H9 (cell line): ENCODE measurements at regions not wholly inside any gene's neighbourhood (a gene's known extent, or its start where the extent isn't known, plus 50 kb on each side); places are given as distances from the start of the nearest gene placed in this dataset.

Experiments
- DNase-seq: peaks from one replicate; pipeline ENCODE4 v3.0.0-alpha.2; 2017
- H2AFZ ChIP-seq: one replicate; pipeline ENCODE4 v1.6.1; 2013; ENCODE audit warnings: mild to moderate bottlenecking, low read length, control low read depth, moderate library complexity
- H2AK5ac ChIP-seq: 2 replicates; pipeline ENCODE4 v1.6.1; 2013; ENCODE audit warnings: low read length, control low read depth, mixed read lengths; ENCODE audit not compliant: insufficient read length
- H2BK120ac ChIP-seq: one replicate; pipeline ENCODE4 v1.6.1; 2013; ENCODE audit warnings: low read depth, mild to moderate bottlenecking, low read length, control low read depth, inconsistent platforms; ENCODE audit not compliant: poor library complexity, severe bottlenecking
- H2BK12ac ChIP-seq: 2 replicates; pipeline ENCODE4 v1.6.1; 2013; ENCODE audit warnings: low read length, control low read depth, mixed read lengths, low read depth; ENCODE audit not compliant: insufficient read length
- H2BK15ac ChIP-seq: 2 replicates; pipeline ENCODE4 v1.6.1; 2013; ENCODE audit warnings: low read depth, low read length, control low read depth
- H2BK20ac ChIP-seq: one replicate; pipeline ENCODE4 v1.6.1; 2013; ENCODE audit warnings: low read depth, mild to moderate bottlenecking, low read length, control low read depth, inconsistent platforms; ENCODE audit not compliant: poor library complexity, severe bottlenecking
- H2BK5ac ChIP-seq: 2 replicates; pipeline ENCODE4 v1.6.1; 2013; ENCODE audit warnings: low read length, control low read depth, mixed read lengths; ENCODE audit not compliant: insufficient read length
- H3K14ac ChIP-seq: 2 replicates; pipeline ENCODE4 v1.6.1; 2013; ENCODE audit warnings: low read length, control low read depth; ENCODE audit not compliant: insufficient read depth
- H3K18ac ChIP-seq: 2 replicates; pipeline ENCODE4 v1.6.1; 2013; ENCODE audit warnings: low read depth, mild to moderate bottlenecking, mixed read lengths, low read length, control low read depth; ENCODE audit not compliant: insufficient read length
- H3K23ac ChIP-seq: 2 replicates; pipeline ENCODE4 v1.6.1; 2013; ENCODE audit warnings: low read length, control low read depth, mixed read lengths, low read depth; ENCODE audit not compliant: insufficient read length
- H3K23me2 ChIP-seq: 2 replicates; pipeline ENCODE4 v1.6.1; 2013; ENCODE audit warnings: low read depth, mild to moderate bottlenecking, mixed read lengths, low read length, control low read depth; ENCODE audit not compliant: insufficient read length, poor library complexity, severe bottlenecking
- H3K27ac ChIP-seq: 2 replicates; pipeline ENCODE4 v1.5.1; 2013; ENCODE audit warnings: low read length, control low read depth, mixed read lengths, low read depth; ENCODE audit not compliant: insufficient read length
- H3K27me3 ChIP-seq: 2 replicates; pipeline ENCODE4 v1.6.1; 2013; ENCODE audit warnings: low read length, control low read depth, inconsistent platforms; ENCODE audit not compliant: insufficient read depth
- H3K4ac ChIP-seq: 2 replicates; pipeline ENCODE4 v1.6.1; 2013; ENCODE audit warnings: low read depth, mild to moderate bottlenecking, control low read depth, inconsistent platforms, low read length, moderate library complexity
- H3K4me1 ChIP-seq: 2 replicates; pipeline ENCODE4 v1.6.1; 2013; ENCODE audit warnings: low read length, control low read depth, inconsistent platforms; ENCODE audit not compliant: insufficient read depth
- H3K4me2 ChIP-seq: 2 replicates; pipeline ENCODE4 v1.6.1; 2013; ENCODE audit warnings: low read length, control low read depth, mixed read lengths; ENCODE audit not compliant: insufficient read length, insufficient read depth
- H3K56ac ChIP-seq: 2 replicates; pipeline ENCODE4 v1.6.1; 2013; ENCODE audit warnings: low read depth, mild to moderate bottlenecking, mixed read lengths, low read length, control low read depth; ENCODE audit not compliant: insufficient read length
- H3K79me1 ChIP-seq: 2 replicates; pipeline ENCODE4 v1.6.1; 2013; ENCODE audit warnings: low read depth, mild to moderate bottlenecking, moderate library complexity, low read length, control low read depth, inconsistent platforms; ENCODE audit not compliant: insufficient read depth, poor library complexity, severe bottlenecking
- H3K79me2 ChIP-seq: 2 replicates; pipeline ENCODE4 v1.6.1; 2013; ENCODE audit warnings: low read length, control low read depth, inconsistent platforms; ENCODE audit not compliant: insufficient read depth
- H3K9ac ChIP-seq: 2 replicates; pipeline ENCODE4 v1.6.1; 2013; ENCODE audit warnings: low read length, control low read depth, mixed read lengths; ENCODE audit not compliant: insufficient read length; ENCODE audit errors: extremely low read depth
- H3K9me3 ChIP-seq: one replicate; pipeline ENCODE4 v1.6.1; 2013; ENCODE audit warnings: low read depth, low read length, inconsistent platforms; ENCODE audit not compliant: control insufficient read depth
- H3T11ph ChIP-seq: one replicate; pipeline ENCODE4 v1.6.1; 2013; ENCODE audit warnings: mild to moderate bottlenecking, low read length, control low read depth, inconsistent platforms
- H4K20me1 ChIP-seq: one replicate; pipeline ENCODE4 v1.6.1; 2013; ENCODE audit not compliant: control insufficient read depth, insufficient read length, insufficient read depth
- H4K5ac ChIP-seq: 2 replicates; pipeline ENCODE4 v1.6.1; 2013; ENCODE audit warnings: low read depth, mild to moderate bottlenecking, mixed read lengths, low read length, control low read depth; ENCODE audit not compliant: insufficient read length
- H4K8ac ChIP-seq: replicated peaks from 2 replicates; pipeline ENCODE4 v1.6.1; 2013; ENCODE audit warnings: low read length, control low read depth, mixed read lengths, low read depth; ENCODE audit not compliant: insufficient read length
- H4K91ac ChIP-seq: 2 replicates; pipeline ENCODE4 v1.6.1; 2013; ENCODE audit warnings: low read depth, mild to moderate bottlenecking, moderate library complexity, mixed read lengths, low read length, control low read depth; ENCODE audit not compliant: insufficient read length
- H3K27ac Mint-ChIP-seq, 3 experiments: 2 replicates in 2 of 3; 3 replicates in 1 of 3; pipeline ENCODE4 v1.8.0; 2020 to 2021; ENCODE audit warnings: mixed read lengths in 3 of 3, mild to moderate bottlenecking in 1 of 3, moderate library complexity in 1 of 3
- H3K27me3 Mint-ChIP-seq: 2 replicates; pipeline ENCODE4 v1.8.0; 2021; ENCODE audit warnings: low read depth, mild to moderate bottlenecking, moderate library complexity, mixed read lengths
- H3K36me3 Mint-ChIP-seq, 3 experiments: 2 replicates in 2 of 3; 3 replicates in 1 of 3; pipeline ENCODE4 v1.8.0; 2020 to 2021; ENCODE audit warnings: low read depth in 3 of 3, mixed read lengths in 3 of 3; ENCODE audit not compliant: insufficient read depth in 1 of 3
- H3K4me1 Mint-ChIP-seq, 2 experiments: 2 replicates each; pipeline ENCODE4 v1.8.0; 2020; ENCODE audit warnings: mixed read lengths in 2 of 2
- H3K4me3 Mint-ChIP-seq, 2 experiments: 2 replicates in 1 of 2; 3 replicates in 1 of 2; pipeline ENCODE4 v1.8.0; 2020 to 2021; ENCODE audit warnings: mild to moderate bottlenecking in 2 of 2, mixed read lengths in 2 of 2, moderate library complexity in 1 of 2
- H3K9me3 Mint-ChIP-seq, 2 experiments: 2 replicates in 1 of 2; 3 replicates in 1 of 2; pipeline ENCODE4 v1.8.0; 2020; ENCODE audit warnings: mild to moderate bottlenecking in 2 of 2, mixed read lengths in 2 of 2, moderate library complexity in 1 of 2
- WGBS: extraction: QIAGEN DNeasy Blood & Tissue Kit; methylation state at CpG from one replicate; pipeline ENCODE4 v1.1.7; 2013; ENCODE audit warnings: missing lambda C conversion rate, low lambda C conversion rate, mixed read lengths; ENCODE audit not compliant: insufficient read length; ENCODE audit errors: extremely low coverage; 5-methylcytosine and 5-hydroxymethylcytosine counted together
- TF ChIP-seq, protein P1 (sequence below): fragments of 200-600 bp; sonication (generic); conservative IDR thresholded peaks from 3 replicates; pipeline ENCODE4 v1.8.0; 2021; ENCODE audit warnings: antibody characterized with exemption, mild to moderate bottlenecking

DNA sequence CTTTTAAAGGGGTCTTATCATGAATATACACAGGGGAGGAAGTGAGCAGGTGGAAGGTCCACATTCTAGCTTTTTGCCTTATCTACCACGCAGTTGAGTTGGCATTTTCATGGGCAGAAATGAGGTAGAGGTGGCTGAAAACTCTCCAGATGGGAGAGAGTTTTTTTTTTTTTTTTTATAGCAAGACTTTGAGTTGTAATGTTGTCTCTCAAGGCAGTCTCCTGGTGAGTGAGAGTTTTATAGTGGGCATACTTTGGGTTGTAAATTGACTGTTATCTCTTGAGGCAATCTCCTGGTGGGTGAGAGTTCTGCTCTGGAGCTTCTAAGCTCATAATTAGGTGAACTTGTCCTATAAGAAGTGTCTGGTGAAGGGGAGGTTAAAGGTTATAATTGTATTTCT, 191.7 kb upstream of the NAALADL2 start:
- Histone ChIP-seq H2BK120ac (no peak overlapping the region), H3T11ph (no peak overlapping the region), H3K23ac (no peak overlapping the region), H3K9me3 (no peaks in the 10 kb centered on the region), H2BK15ac (no peak overlapping the region), H3K79me1 (no peaks in the 10 kb centered on the region), H3K56ac (no peak overlapping the region), H2AFZ (no peak overlapping the region), H3K14ac (no peak overlapping the region), H2BK5ac (no peak overlapping the region), H3K27ac (no peak overlapping the region), H3K27me3 (no peaks in the 10 kb centered on the region), H3K9ac (no peak overlapping the region), H4K91ac (no peak overlapping the region), H3K79me2 (no peaks in the 10 kb centered on the region), H2AK5ac (no peak overlapping the region), H3K18ac (no peak overlapping the region), H2BK12ac (no peak overlapping the region), H3K23me2 (no peaks in the 10 kb centered on the region), H4K5ac (no peak overlapping the region), H4K8ac (no peak overlapping the region), H3K4ac (no peak overlapping the region), H3K4me1 (no peaks in the 10 kb centered on the region), H3K4me2 (no peak overlapping the region), H2BK20ac (no peak overlapping the region), H4K20me1 (no peaks in the 10 kb centered on the region)
- 0 out of 5 replicates have a peak, but pooled peaks cover 0 to 2% of the 10 kb centered on the region in 2 experiments for H3K9me3 Mint-ChIP-seq
- DNase-seq, result no peak
- no CpG with 5 or more reads among the region's 1 CpG for WGBS
- no peaks in the 10 kb centered on the region for H3K36me3 Mint-ChIP-seq
- no peaks in the 10 kb centered on the region for H3K27me3 Mint-ChIP-seq
- H3K27ac Mint-ChIP-seq, result peak overlapping the region in 1 of 3 experiments; percentile 4; a peak in 1 of 7 replicates
- no peaks in the 10 kb centered on the region for H3K4me1 Mint-ChIP-seq
- H3K4me3 Mint-ChIP-seq, result no peak overlapping the region
- TF ChIP-seq, protein P1, sequence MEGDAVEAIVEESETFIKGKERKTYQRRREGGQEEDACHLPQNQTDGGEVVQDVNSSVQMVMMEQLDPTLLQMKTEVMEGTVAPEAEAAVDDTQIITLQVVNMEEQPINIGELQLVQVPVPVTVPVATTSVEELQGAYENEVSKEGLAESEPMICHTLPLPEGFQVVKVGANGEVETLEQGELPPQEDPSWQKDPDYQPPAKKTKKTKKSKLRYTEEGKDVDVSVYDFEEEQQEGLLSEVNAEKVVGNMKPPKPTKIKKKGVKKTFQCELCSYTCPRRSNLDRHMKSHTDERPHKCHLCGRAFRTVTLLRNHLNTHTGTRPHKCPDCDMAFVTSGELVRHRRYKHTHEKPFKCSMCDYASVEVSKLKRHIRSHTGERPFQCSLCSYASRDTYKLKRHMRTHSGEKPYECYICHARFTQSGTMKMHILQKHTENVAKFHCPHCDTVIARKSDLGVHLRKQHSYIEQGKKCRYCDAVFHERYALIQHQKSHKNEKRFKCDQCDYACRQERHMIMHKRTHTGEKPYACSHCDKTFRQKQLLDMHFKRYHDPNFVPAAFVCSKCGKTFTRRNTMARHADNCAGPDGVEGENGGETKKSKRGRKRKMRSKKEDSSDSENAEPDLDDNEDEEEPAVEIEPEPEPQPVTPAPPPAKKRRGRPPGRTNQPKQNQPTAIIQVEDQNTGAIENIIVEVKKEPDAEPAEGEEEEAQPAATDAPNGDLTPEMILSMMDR, result no peak
